ENCODE measurements at regions not wholly inside any gene's neighbourhood (a gene's known extent, or its start where the extent isn't known, plus 50 kb on each side); places are given as distances from the start of the nearest gene placed in this dataset.

GRCh38 chr3:84125201-84125721 lies 833.5 kb upstream of the CADM2 start:
- TF ChIP-seq CTCF (IDR thresholded peaks at IDR 0.05) (no peak), POLR2A (IDR thresholded peaks at IDR 0.05) (no peak)

All from testis (tissue), 2 donors.